A549 (cell line): ENCODE measurements at regions not wholly inside any gene's neighbourhood (a gene's known extent, or its start where the extent isn't known, plus 50 kb on each side); places are given as distances from the start of the nearest gene placed in this dataset.

ENCODE experiments used
- ATAC-seq, 2 experiments: fragments of 200-7000 bp in 1 of 2; fragments of >200 bp in 1 of 2; cut with Nextera tagmentation in 1 of 2; cut with Tn5 transposase in 1 of 2; 3 replicates each; pipeline versions ENCODE4 v1.8.0 to v1.9.1; 2018 to 2020; ENCODE audit warnings: mild to moderate bottlenecking in 1 of 2, moderate library complexity in 1 of 2
- CTCF ChIA-PET: fragments of 300-600 bp; sonication (Branson Sonifier 250); formaldehyde crosslinking; extraction: SDS; loops from one replicate; lab custom pipeline; 2021; ENCODE audit warnings: antibody characterized with exemption, inconsistent platforms; lab: Yijun Ruan, JAX
- POLR2A ChIA-PET: fragments of 350-600 bp; formaldehyde crosslinking; extraction: SDS; loops from one replicate; lab custom pipeline; 2021; ENCODE audit warnings: antibody characterized with exemption, inconsistent platforms; lab: Yijun Ruan, JAX
- DNase-seq, 2 experiments: peaks; one replicate each; pipeline versions ENCODE4 v3.0.0 to v3.0.0-alpha.2; 2011 to 2016; ENCODE audit warnings: low read depth in 1 of 2, low spot score in 1 of 2
- FAIRE-seq: peaks from 2 replicates; lab custom pipeline; 2011; peaks lifted over from hg19 to GRCh38; lab: Jason Lieb, UNC
- H3K27ac ChIP-seq, 2 experiments: fragments of >200 bp; sonication (Bioruptor Twin); formaldehyde crosslinking; 3 replicates each; pipeline ENCODE4 v1.5.1; 2016 to 2017
- H3K4me1 ChIP-seq: fragments of >200 bp; sonication (Bioruptor Twin); formaldehyde crosslinking; 3 replicates; pipeline ENCODE4 v1.6.1; 2016
- H3K4me2 ChIP-seq: fragments of >200 bp; sonication (Bioruptor Twin); formaldehyde crosslinking; 3 replicates; pipeline ENCODE4 v1.6.1; 2016
- H3K4me3 ChIP-seq: fragments of >200 bp; sonication (Bioruptor Twin); formaldehyde crosslinking; 3 replicates; pipeline ENCODE4 v1.5.1; 2016
- H3K9me3 ChIP-seq: fragments of >200 bp; sonication (Bioruptor Twin); formaldehyde crosslinking; 3 replicates; pipeline ENCODE4 v1.6.1; 2016
- BHLHE40 ChIP-seq: IDR thresholded peaks from 2 replicates; pipeline ENCODE4 v1.6.1; 2012; ENCODE audit warnings: low read depth, low read length, inconsistent platforms
- CHD2 ChIP-seq: fragments of 150-350 bp; IDR thresholded peaks from 2 replicates; pipeline ENCODE4 v1.6.1; 2014; ENCODE audit warnings: low read length; ENCODE audit not compliant: partially characterized antibody
- EHMT2 ChIP-seq: fragments of 200-600 bp; sonication (generic); IDR thresholded peaks from 2 replicates; pipeline ENCODE4 v1.6.1; 2016; ENCODE audit warnings: antibody characterized with exemption, low read depth, mild to moderate bottlenecking, moderate library complexity
- EP300 ChIP-seq, 2 experiments: fragments of >200 bp; sonication (Bioruptor Twin); formaldehyde crosslinking; IDR thresholded peaks; 2 replicates in 1 of 2; 3 replicates in 1 of 2; pipeline ENCODE4 v1.6.1; 2016 to 2017
- FOSB ChIP-seq: fragments of 250-450 bp; sonication (Bioruptor Pico); IDR thresholded peaks from 2 replicates; pipeline ENCODE4 v1.5.0; 2020; ENCODE audit warnings: mild to moderate bottlenecking, moderate library complexity
- FOSL2 ChIP-seq, 2 experiments: fragments of 450-650 bp in 1 of 2; fragments of >200 bp in 1 of 2; sonication (Bioruptor Twin) in 1 of 2; formaldehyde crosslinking; IDR thresholded peaks; 2 replicates each; pipeline versions ENCODE4 v1.5.0 to v1.6.1; 2016 to 2020; ENCODE audit warnings: mild to moderate bottlenecking in 1 of 2, moderate library complexity in 1 of 2
- FOXS1 ChIP-seq: fragments of 250-450 bp; sonication (Bioruptor Pico); IDR thresholded peaks from 2 replicates; pipeline ENCODE4 v1.5.0; 2020; ENCODE audit warnings: mild to moderate bottlenecking, moderate library complexity
- HDAC2 ChIP-seq: fragments of 200-600 bp; sonication (generic); IDR thresholded peaks from 2 replicates; pipeline ENCODE4 v1.6.1; 2016
- HOXA7 ChIP-seq: fragments of 250-450 bp; sonication (Bioruptor Pico); IDR thresholded peaks from 2 replicates; pipeline ENCODE4 v1.5.0; 2020; ENCODE audit warnings: mild to moderate bottlenecking, moderate library complexity
- HOXB13 ChIP-seq: fragments of 250-450 bp; sonication (Bioruptor Pico); IDR thresholded peaks from 2 replicates; pipeline ENCODE4 v1.5.0; 2020; ENCODE audit warnings: low read depth, mild to moderate bottlenecking, moderate library complexity
- KDM1A ChIP-seq: fragments of 200-600 bp; sonication (generic); IDR thresholded peaks from 2 replicates; pipeline ENCODE4 v1.6.1; 2016; ENCODE audit warnings: low read depth, mild to moderate bottlenecking
- KDM5A ChIP-seq: fragments of 200-600 bp; sonication (generic); IDR thresholded peaks from 2 replicates; pipeline ENCODE4 v1.6.1; 2016; ENCODE audit warnings: antibody characterized with exemption, mild to moderate bottlenecking
- MAZ ChIP-seq: fragments of 150-350 bp; IDR thresholded peaks from 2 replicates; pipeline ENCODE4 v1.6.1; 2014; ENCODE audit warnings: antibody characterized with exemption, low read depth, low read length, borderline replicate concordance
- PHF8 ChIP-seq: fragments of 200-600 bp; sonication (generic); IDR thresholded peaks from 2 replicates; pipeline ENCODE4 v1.6.1; 2016; ENCODE audit warnings: low read depth, mild to moderate bottlenecking, antibody characterized with exemption, moderate library complexity, borderline replicate concordance
- RAD21 ChIP-seq, 2 experiments: fragments of >200 bp in 1 of 2; sonication (Bioruptor Twin) in 1 of 2; formaldehyde crosslinking in 1 of 2; IDR thresholded peaks in 1 of 2; conservative IDR thresholded peaks in 1 of 2; 2 replicates in 1 of 2; 3 replicates in 1 of 2; pipeline ENCODE4 v1.6.1; 2012 to 2018; ENCODE audit warnings: inconsistent platforms in 1 of 2
- RCOR1 ChIP-seq: fragments of 150-350 bp; IDR thresholded peaks from 2 replicates; pipeline ENCODE4 v1.6.1; 2014; ENCODE audit warnings: antibody characterized with exemption, low read length, low read depth
- RFX5 ChIP-seq: fragments of 450-650 bp; IDR thresholded peaks from 2 replicates; pipeline ENCODE4 v1.7.1; 2014; ENCODE audit warnings: antibody characterized with exemption, mild to moderate bottlenecking, moderate library complexity
- SMC3 ChIP-seq: fragments of >200 bp; sonication (Bioruptor Twin); formaldehyde crosslinking; IDR thresholded peaks from 3 replicates; pipeline ENCODE4 v1.6.1; 2018; ENCODE audit warnings: inconsistent platforms
- ZFP36 ChIP-seq: fragments of 450-650 bp; IDR thresholded peaks from 2 replicates; pipeline ENCODE4 v1.6.1; 2014; ENCODE audit warnings: borderline replicate concordance; ENCODE audit not compliant: partially characterized antibody
- ZNF302 ChIP-seq: fragments of 250-450 bp; sonication (Bioruptor Pico); IDR thresholded peaks from 2 replicates; pipeline ENCODE4 v1.9.0; 2021; ENCODE audit warnings: inconsistent platforms, mild to moderate bottlenecking, moderate library complexity
- WGBS: methylation state at CpG from one replicate; pipeline ENCODE4 v1.1.6; 2017; ENCODE audit errors: missing lambda C conversion rate; 5-methylcytosine and 5-hydroxymethylcytosine counted together
- TF ChIP-seq, protein P1 (sequence below): fragments of 200-600 bp; sonication (generic); IDR thresholded peaks from 2 replicates; pipeline ENCODE4 v1.6.1; 2016; ENCODE audit warnings: antibody characterized with exemption, mild to moderate bottlenecking, moderate library complexity
- TF ChIP-seq, protein P2 (sequence below): fragments of 250-450 bp; sonication (Bioruptor Pico); IDR thresholded peaks from 2 replicates; pipeline ENCODE4 v1.5.0; 2021; ENCODE audit warnings: mild to moderate bottlenecking, moderate library complexity, borderline replicate concordance
- TF ChIP-seq, protein P3 (sequence below): fragments of 150-350 bp; IDR thresholded peaks from 2 replicates; pipeline ENCODE4 v1.6.1; 2014; ENCODE audit warnings: low read depth, mild to moderate bottlenecking, low read length
- TF ChIP-seq, protein P4 (sequence below): IDR thresholded peaks from 2 replicates; pipeline ENCODE4 v1.6.1; 2012

DNA sequence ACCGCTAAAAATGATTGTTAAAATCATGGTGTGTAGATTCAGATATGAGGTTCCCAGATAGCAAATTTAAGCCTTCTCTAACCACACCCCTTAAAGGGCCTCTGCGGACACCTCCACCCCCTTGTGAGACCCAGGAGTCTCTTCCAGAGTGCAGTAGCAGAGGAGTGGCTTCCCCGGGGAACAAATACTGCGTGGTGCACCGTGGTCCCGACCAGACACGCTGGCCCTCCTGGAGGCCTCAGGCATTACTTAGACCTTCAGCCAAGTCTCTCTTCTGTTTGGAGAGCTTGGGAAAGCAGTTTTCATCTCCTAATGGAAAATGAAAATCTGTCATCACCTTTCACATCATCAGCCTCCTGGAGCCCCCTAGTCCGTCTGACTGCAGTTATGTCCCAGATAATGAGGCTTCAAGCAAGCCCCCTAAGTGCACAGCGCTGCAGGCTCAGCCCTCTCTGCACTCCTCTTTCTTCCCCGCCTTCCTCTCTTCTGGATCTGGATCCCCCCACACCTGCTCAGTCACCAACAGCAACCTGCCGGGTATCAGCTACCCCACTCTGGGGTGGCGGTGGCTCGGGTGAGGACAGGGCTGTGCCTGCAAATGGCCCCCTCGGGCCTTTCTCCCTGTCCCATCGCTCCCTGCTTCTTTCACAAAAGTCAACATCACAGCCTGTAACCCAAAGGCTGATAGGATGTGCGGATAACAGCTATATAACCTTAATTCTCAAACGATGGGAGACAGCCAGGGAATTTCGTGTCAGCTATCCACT is 58.8 kb upstream of the TAGAP start:
- CTCF ChIA-PET, result interaction anchor here (0.6 to 5.2 kb wide), 29 partner anchors 9 to 890 kb away, joined by 3 to 45 read pairs (median 4); partner anchors contain the start of gene TAGAP
- DNase-seq, result no peak
- H3K4me3 ChIP-seq, result no peak overlapping the region
- POLR2A ChIA-PET, result no interaction called here
- peak in 1 of 2 experiments; percentile 23; a peak in 3 of 6 replicates for ATAC-seq
- H3K4me1 ChIP-seq, result no peaks in the 10 kb centered on the region
- TF ChIP-seq BHLHE40 (no peak), ZNF302 (no peak), FOSL2 (IDR thresholded peaks at IDR 0.05) (no peak), FOSL2 (CRISPR knock-in tag; IDR thresholded peaks at IDR 0.05) (no peak), RFX5 (no peak), SMC3 (no peak), MAZ (no peak)
- TF ChIP-seq, all 56 proteins: peak for 0
- 52% methylated on average over 13 of the region's 18 CpGs for WGBS
- FAIRE-seq, result no peak
- H3K4me2 ChIP-seq, result peak overlapping the region; percentile 34; the same call in 2 of the 3 replicates
- no peak overlapping the region for H3K27ac ChIP-seq
- no peaks in the 10 kb centered on the region for H3K9me3 ChIP-seq

DNA sequence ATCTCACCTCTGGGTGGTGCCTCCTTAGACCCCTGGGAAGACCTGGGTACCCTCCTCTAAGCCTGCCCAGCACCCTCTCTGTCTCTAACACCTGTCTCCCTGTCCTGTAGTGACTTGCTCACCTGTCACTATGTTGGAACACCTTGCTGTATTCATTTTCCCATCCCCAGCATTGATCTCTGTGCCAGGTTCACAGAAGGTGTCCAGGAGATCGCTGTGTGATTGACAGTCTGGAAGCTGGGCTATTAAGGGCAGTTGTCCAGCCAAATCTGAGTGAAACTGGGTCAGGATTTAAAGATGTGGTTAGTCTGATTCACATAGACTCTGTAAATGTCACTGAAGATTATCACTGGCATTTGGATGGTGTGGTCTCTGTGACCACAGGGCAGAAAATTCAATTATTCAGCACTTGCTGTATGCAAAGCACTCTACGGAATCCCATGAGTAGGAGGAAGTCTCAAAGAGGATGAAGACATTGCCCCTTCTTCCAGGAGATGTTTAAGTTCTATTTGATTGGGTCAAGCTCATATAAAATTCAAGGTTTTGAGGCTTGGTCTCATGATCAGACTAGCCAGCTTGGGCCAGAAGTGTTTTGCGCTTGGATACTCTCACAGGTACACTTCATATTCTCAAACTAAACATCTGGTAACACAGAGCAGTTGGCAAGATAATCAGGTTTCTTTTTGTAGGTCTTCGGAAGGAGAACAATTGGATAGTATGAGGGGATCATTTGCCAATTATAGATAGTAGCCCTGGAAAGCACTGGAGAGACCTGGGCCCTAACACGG is 57.8 kb upstream of the TAGAP start:
- Histone ChIP-seq H3K27ac (no peak overlapping the region), H3K4me1 (no peaks in the 10 kb centered on the region), H3K4me2 (no peak overlapping the region), H3K9me3 (no peaks in the 10 kb centered on the region), H3K4me3 (no peak overlapping the region)
- no peak for ATAC-seq
- WGBS, result 57% methylated on average over 5 of the region's 5 CpGs
- DNase-seq, result no peak
- ChIA-PET POLR2A (no interaction called here), CTCF (interaction anchor here (1.2 to 5.2 kb wide), 6 partner anchors 32 to 95 kb away, joined by 3 to 45 read pairs (median 4); no protein-coding TSS in a partner anchor)
- no peak for FAIRE-seq
- TF ChIP-seq FOSB (CRISPR knock-in tag) (no peak), EP300 (IDR thresholded peaks at IDR 0.05) (no peak), KDM5A (no peak), FOXS1 (CRISPR knock-in tag) (no peak), HDAC2 (no peak), RAD21 (conservative IDR thresholded peaks at IDR 0.05 in 1 of 2, IDR thresholded peaks at IDR 0.05 in 1 of 2) (no peak), PHF8 (no peak), ZNF302 (no peak), RCOR1 (no peak), EHMT2 (no peak), CHD2 (no peak)
- TF ChIP-seq, protein P1, sequence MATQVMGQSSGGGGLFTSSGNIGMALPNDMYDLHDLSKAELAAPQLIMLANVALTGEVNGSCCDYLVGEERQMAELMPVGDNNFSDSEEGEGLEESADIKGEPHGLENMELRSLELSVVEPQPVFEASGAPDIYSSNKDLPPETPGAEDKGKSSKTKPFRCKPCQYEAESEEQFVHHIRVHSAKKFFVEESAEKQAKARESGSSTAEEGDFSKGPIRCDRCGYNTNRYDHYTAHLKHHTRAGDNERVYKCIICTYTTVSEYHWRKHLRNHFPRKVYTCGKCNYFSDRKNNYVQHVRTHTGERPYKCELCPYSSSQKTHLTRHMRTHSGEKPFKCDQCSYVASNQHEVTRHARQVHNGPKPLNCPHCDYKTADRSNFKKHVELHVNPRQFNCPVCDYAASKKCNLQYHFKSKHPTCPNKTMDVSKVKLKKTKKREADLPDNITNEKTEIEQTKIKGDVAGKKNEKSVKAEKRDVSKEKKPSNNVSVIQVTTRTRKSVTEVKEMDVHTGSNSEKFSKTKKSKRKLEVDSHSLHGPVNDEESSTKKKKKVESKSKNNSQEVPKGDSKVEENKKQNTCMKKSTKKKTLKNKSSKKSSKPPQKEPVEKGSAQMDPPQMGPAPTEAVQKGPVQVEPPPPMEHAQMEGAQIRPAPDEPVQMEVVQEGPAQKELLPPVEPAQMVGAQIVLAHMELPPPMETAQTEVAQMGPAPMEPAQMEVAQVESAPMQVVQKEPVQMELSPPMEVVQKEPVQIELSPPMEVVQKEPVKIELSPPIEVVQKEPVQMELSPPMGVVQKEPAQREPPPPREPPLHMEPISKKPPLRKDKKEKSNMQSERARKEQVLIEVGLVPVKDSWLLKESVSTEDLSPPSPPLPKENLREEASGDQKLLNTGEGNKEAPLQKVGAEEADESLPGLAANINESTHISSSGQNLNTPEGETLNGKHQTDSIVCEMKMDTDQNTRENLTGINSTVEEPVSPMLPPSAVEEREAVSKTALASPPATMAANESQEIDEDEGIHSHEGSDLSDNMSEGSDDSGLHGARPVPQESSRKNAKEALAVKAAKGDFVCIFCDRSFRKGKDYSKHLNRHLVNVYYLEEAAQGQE, result no peak

DNA sequence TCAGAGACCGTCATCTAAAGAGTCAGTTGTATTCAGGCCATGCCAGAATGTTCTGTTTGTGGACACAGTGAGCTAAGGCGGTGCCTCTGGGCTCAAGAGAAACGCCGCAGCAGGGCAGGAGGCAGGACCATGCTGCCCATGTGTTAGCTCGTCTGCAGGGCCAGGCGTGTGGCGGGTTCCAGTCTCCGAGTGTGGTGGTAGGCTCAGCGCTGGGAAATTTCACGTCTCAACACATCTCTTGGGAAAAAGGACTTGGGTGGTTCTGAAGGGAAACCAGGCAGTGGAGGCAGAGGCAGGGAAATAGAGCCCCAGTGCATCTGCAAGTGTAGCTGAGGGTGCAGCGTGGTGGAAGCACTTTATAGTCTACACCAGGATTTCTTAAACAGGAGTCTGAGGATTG is 56.9 kb upstream of the TAGAP start:
- POLR2A ChIA-PET, result no interaction called here
- no peak for ATAC-seq
- WGBS, result 66% methylated on average over 11 of the region's 11 CpGs
- TF ChIP-seq HOXB13 (CRISPR knock-in tag), result no peak
- TF ChIP-seq, protein P2, sequence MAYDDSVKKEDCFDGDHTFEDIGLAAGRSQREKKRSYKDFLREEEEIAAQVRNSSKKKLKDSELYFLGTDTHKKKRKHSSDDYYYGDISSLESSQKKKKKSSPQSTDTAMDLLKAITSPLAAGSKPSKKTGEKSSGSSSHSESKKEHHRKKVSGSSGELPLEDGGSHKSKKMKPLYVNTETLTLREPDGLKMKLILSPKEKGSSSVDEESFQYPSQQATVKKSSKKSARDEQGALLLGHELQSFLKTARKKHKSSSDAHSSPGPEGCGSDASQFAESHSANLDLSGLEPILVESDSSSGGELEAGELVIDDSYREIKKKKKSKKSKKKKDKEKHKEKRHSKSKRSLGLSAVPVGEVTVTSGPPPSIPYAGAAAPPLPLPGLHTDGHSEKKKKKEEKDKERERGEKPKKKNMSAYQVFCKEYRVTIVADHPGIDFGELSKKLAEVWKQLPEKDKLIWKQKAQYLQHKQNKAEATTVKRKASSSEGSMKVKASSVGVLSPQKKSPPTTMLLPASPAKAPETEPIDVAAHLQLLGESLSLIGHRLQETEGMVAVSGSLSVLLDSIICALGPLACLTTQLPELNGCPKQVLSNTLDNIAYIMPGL, result no peak
- no peak for TF ChIP-seq BHLHE40
- TF ChIP-seq, protein P3, sequence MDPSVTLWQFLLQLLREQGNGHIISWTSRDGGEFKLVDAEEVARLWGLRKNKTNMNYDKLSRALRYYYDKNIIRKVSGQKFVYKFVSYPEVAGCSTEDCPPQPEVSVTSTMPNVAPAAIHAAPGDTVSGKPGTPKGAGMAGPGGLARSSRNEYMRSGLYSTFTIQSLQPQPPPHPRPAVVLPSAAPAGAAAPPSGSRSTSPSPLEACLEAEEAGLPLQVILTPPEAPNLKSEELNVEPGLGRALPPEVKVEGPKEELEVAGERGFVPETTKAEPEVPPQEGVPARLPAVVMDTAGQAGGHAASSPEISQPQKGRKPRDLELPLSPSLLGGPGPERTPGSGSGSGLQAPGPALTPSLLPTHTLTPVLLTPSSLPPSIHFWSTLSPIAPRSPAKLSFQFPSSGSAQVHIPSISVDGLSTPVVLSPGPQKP, result no peak
- no peak for TF ChIP-seq KDM1A
- no peak for TF ChIP-seq HOXA7 (CRISPR knock-in tag)
- no peak for TF ChIP-seq SMC3
- TF ChIP-seq, protein P4, sequence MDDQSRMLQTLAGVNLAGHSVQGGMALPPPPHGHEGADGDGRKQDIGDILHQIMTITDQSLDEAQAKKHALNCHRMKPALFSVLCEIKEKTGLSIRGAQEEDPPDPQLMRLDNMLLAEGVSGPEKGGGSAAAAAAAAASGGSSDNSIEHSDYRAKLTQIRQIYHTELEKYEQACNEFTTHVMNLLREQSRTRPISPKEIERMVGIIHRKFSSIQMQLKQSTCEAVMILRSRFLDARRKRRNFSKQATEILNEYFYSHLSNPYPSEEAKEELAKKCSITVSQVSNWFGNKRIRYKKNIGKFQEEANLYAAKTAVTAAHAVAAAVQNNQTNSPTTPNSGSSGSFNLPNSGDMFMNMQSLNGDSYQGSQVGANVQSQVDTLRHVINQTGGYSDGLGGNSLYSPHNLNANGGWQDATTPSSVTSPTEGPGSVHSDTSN, result no peak
- no peak for TF ChIP-seq ZFP36

More for the DNA sequence above, 56.9 kb upstream of the TAGAP start:
- no peak for DNase-seq
- Histone ChIP-seq H3K9me3 (no peaks in the 10 kb centered on the region), H3K4me3 (no peak overlapping the region), H3K27ac (no peak overlapping the region), H3K4me1 (no peaks in the 10 kb centered on the region), H3K4me2 (no peak overlapping the region)
- FAIRE-seq, result no peak
- CTCF ChIA-PET, result interaction anchor here (0.7 to 5.2 kb wide), 4 partner anchors 17 to 93 kb away, joined by 3 to 30 read pairs (median 4); no protein-coding TSS in a partner anchor
